IMR-90 (cell line): ENCODE measurements at regions not wholly inside any gene's neighbourhood (a gene's known extent, or its start where the extent isn't known, plus 50 kb on each side); places are given as distances from the start of the nearest gene placed in this dataset.
A peak's percentile ranks its signal among the peaks of the same experiment; 100 is the strongest.

Experiments
- BHLHE40 ChIP-seq: fragments of 150-350 bp; IDR thresholded peaks from 2 replicates; pipeline ENCODE4 v1.6.1; 2016; ENCODE audit warnings: mild to moderate bottlenecking, low read depth, low read length
- CTCF ChIP-seq: conservative IDR thresholded peaks from 2 replicates; pipeline ENCODE4 v1.5.1; 2012; ENCODE audit warnings: mild to moderate bottlenecking, low read depth, low read length, improper control_type of control experiment
- MAFK ChIP-seq: IDR thresholded peaks from 2 replicates; pipeline ENCODE4 v1.6.1; 2012; ENCODE audit warnings: low read depth, low read length, improper control_type of control experiment
- NFE2L2 ChIP-seq: fragments of 150-350 bp; IDR thresholded peaks from 2 replicates; pipeline ENCODE4 v1.6.1; 2016; ENCODE audit warnings: low read depth, mild to moderate bottlenecking, low read length
- POLR2A ChIP-seq: IDR thresholded peaks from 2 replicates; pipeline ENCODE4 v1.6.1; 2012; ENCODE audit warnings: mild to moderate bottlenecking, low read depth, low read length
- RAD21 ChIP-seq: IDR thresholded peaks from 2 replicates; pipeline ENCODE4 v1.6.1; 2012; ENCODE audit warnings: low read length, improper control_type of control experiment
- RCOR1 ChIP-seq: IDR thresholded peaks from 2 replicates; pipeline ENCODE4 v1.6.1; 2012; ENCODE audit warnings: mild to moderate bottlenecking, low read length, improper control_type of control experiment; ENCODE audit not compliant: insufficient replicate concordance
- SMC3 ChIP-seq: fragments of 150-350 bp; IDR thresholded peaks from 2 replicates; pipeline ENCODE4 v1.6.1; 2016; ENCODE audit warnings: low read depth, mild to moderate bottlenecking, antibody characterized with exemption, low read length, moderate library complexity
- USF2 ChIP-seq: fragments of 150-350 bp; IDR thresholded peaks from 2 replicates; pipeline ENCODE4 v1.6.1; 2017; ENCODE audit warnings: mild to moderate bottlenecking, antibody characterized with exemption, low read length, low read depth

GRCh38 chr10:4372601-4373000, 453.4 kb upstream of the AKR1E2 start:
- no peak for TF ChIP-seq CTCF
- TF ChIP-seq POLR2A: no peak
- TF ChIP-seq BHLHE40: peak; percentile 40; the same call in 1 of the 2 replicates
- 0 out of 2 replicates have a peak, but pooled peaks have one; percentile 23 for TF ChIP-seq SMC3
- peak; percentile 11; the same call in 1 of the 2 replicates for TF ChIP-seq NFE2L2
- peak; percentile 28 for TF ChIP-seq RAD21
- no peak for TF ChIP-seq USF2
- no peak for TF ChIP-seq MAFK
- no peak for TF ChIP-seq RCOR1
